Liver (tissue), 8 donors: ENCODE measurements at regions not wholly inside any gene's neighbourhood (a gene's known extent, or its start where the extent isn't known, plus 50 kb on each side); places are given as distances from the start of the nearest gene placed in this dataset.

Experiments used
- DNase-seq: peaks from one replicate; pipeline ENCODE4 v3.0.0-alpha.2; 2017; ENCODE audit warnings: low spot score
- H3K27ac ChIP-seq, 2 donors: one replicate each; pipeline ENCODE4 v1.7.0; 2013; ENCODE audit warnings: inconsistent platforms in 2 of 2, low read length in 2 of 2, control low read depth in 1 of 2, low read depth in 1 of 2, mild to moderate bottlenecking in 1 of 2
- H3K27me3 ChIP-seq, 4 donors: one replicate each; pipeline versions ENCODE4 v1.6.1 to v1.7.0; 2013; ENCODE audit warnings: low read length in 3 of 4, inconsistent platforms in 1 of 4, mild to moderate bottlenecking in 1 of 4, moderate library complexity in 1 of 4; ENCODE audit not compliant: control insufficient read depth in 4 of 4, insufficient read depth in 4 of 4
- H3K36me3 ChIP-seq, 4 donors: one replicate each; pipeline versions ENCODE4 v1.6.1 to v1.7.0; 2013; ENCODE audit warnings: low read length in 3 of 4, mild to moderate bottlenecking in 3 of 4, low read depth in 1 of 4, moderate library complexity in 1 of 4; ENCODE audit not compliant: control insufficient read depth in 4 of 4, insufficient read depth in 3 of 4
- H3K4me1 ChIP-seq, 4 donors: one replicate each; pipeline versions ENCODE4 v1.6.1 to v1.7.0; 2013; ENCODE audit warnings: low read length in 3 of 4, mild to moderate bottlenecking in 3 of 4, moderate library complexity in 1 of 4; ENCODE audit not compliant: control insufficient read depth in 4 of 4, insufficient read depth in 4 of 4
- H3K4me3 ChIP-seq, 3 donors: one replicate each; pipeline versions ENCODE4 v1.6.1 to v1.7.0; 2013; ENCODE audit warnings: low read length in 3 of 3, control low read depth in 1 of 3, low read depth in 1 of 3, mild to moderate bottlenecking in 1 of 3
- H3K9ac ChIP-seq, 2 donors: one replicate each; pipeline ENCODE4 v1.7.0; 2013; ENCODE audit warnings: low read length in 2 of 2, mild to moderate bottlenecking in 2 of 2, moderate library complexity in 2 of 2, control low read depth in 1 of 2, low read depth in 1 of 2
- H3K9me3 ChIP-seq, 4 donors: one replicate each; pipeline versions ENCODE4 v1.6.1 to v1.7.0; 2013; ENCODE audit warnings: low read length in 3 of 4; ENCODE audit not compliant: control insufficient read depth in 4 of 4
- EGR1 ChIP-seq, 2 donors: IDR thresholded peaks; 2 replicates each; pipeline ENCODE4 v1.6.1; 2016 to 2018; ENCODE audit warnings: antibody characterized with exemption in 2 of 2, low read depth in 2 of 2
- FOXA1 ChIP-seq: IDR thresholded peaks from 2 replicates; pipeline ENCODE4 v1.6.1; 2016; ENCODE audit warnings: antibody characterized with exemption
- FOXA2 ChIP-seq: IDR thresholded peaks from 2 replicates; pipeline ENCODE4 v1.6.1; 2016; ENCODE audit warnings: antibody characterized with exemption
- GABPA ChIP-seq, 2 donors: IDR thresholded peaks in 1 of 2; conservative IDR thresholded peaks in 1 of 2; 2 replicates each; pipeline ENCODE4 v1.6.1; 2016; ENCODE audit warnings: antibody characterized with exemption in 2 of 2, mild to moderate bottlenecking in 1 of 2, moderate library complexity in 1 of 2
- HNF4A ChIP-seq, 2 donors: conservative IDR thresholded peaks; 2 replicates each; pipeline ENCODE4 v1.6.1; 2016; ENCODE audit warnings: antibody characterized with exemption in 2 of 2, mild to moderate bottlenecking in 2 of 2
- HNF4G ChIP-seq: IDR thresholded peaks from 2 replicates; pipeline ENCODE4 v1.6.1; 2016; ENCODE audit warnings: antibody characterized with exemption
- JUND ChIP-seq, 2 donors: IDR thresholded peaks; 2 replicates each; pipeline ENCODE4 v1.6.1; 2016; ENCODE audit warnings: antibody characterized with exemption in 2 of 2
- NR2F2 ChIP-seq: IDR thresholded peaks from 2 replicates; pipeline ENCODE4 v1.6.1; 2016; ENCODE audit warnings: antibody characterized with exemption
- RAD21 ChIP-seq, 2 donors: IDR thresholded peaks; 2 replicates each; pipeline ENCODE4 v1.6.1; 2016; ENCODE audit warnings: antibody characterized with exemption in 2 of 2, mild to moderate bottlenecking in 2 of 2
- RXRA ChIP-seq, 2 donors: IDR thresholded peaks; 2 replicates each; pipeline ENCODE4 v1.6.1; 2017 to 2018; ENCODE audit warnings: antibody characterized with exemption in 2 of 2, mild to moderate bottlenecking in 1 of 2
- SP1 ChIP-seq: IDR thresholded peaks from 2 replicates; pipeline ENCODE4 v1.6.1; 2018; ENCODE audit warnings: antibody characterized with exemption, mild to moderate bottlenecking
- TAF1 ChIP-seq: conservative IDR thresholded peaks from 2 replicates; pipeline ENCODE4 v1.6.1; 2016; ENCODE audit warnings: antibody characterized with exemption, mild to moderate bottlenecking
- YY1 ChIP-seq: IDR thresholded peaks from 2 replicates; pipeline ENCODE4 v1.6.1; 2016; ENCODE audit warnings: antibody characterized with exemption, mild to moderate bottlenecking
- WGBS: extraction: QIAGEN DNeasy Blood & Tissue Kit; methylation state at CpG from one replicate; pipeline ENCODE4 v1.1.7; 2013; 5-methylcytosine and 5-hydroxymethylcytosine counted together
- TF ChIP-seq, protein P1 (sequence below): IDR thresholded peaks from 2 replicates; pipeline ENCODE4 v1.6.1; 2016; ENCODE audit warnings: antibody characterized with exemption
- TF ChIP-seq, protein P2 (sequence below): IDR thresholded peaks from 2 replicates; pipeline ENCODE4 v1.6.1; 2016; ENCODE audit warnings: antibody characterized with exemption
- TF ChIP-seq, protein P3 (sequence below): IDR thresholded peaks from 2 replicates; pipeline ENCODE4 v1.6.1; 2016; ENCODE audit warnings: antibody characterized with exemption
- TF ChIP-seq, protein P4 (sequence below): IDR thresholded peaks from 2 replicates; pipeline ENCODE4 v1.6.1; 2016; ENCODE audit warnings: antibody characterized with exemption, mild to moderate bottlenecking
- TF ChIP-seq, protein P5 (sequence below): fragments of 150-350 bp; IDR thresholded peaks from 2 replicates; pipeline ENCODE4 v1.5.1; 2017; ENCODE audit warnings: improper control_type of control experiment, low read depth, low read length; ENCODE audit not compliant: missing input control
- donor health status: healthy.
- donor health status: healthy.
- donor health status: healthy.
- donor health status: healthy.
- donor health status: healthy.

DNA sequence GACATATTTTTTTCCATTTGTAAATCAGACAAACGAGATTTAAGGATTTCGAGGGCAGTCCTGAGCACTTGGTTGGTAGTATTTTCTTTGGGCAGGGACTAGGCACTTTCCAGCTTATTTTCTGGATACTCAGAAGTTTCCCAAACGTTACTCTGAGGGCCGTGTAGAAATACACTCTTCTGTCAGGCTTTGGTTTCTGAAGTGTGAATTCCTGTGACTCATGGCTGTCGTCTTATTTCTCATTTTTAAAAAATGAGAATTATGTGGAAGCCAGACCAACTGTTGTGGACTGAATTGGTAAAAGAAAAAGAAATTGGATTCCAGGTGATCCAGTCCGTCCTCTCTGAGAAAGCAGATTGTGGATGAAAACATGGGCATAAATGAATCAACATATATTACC is 658.6 kb upstream of the FANCL start (continued):
- TF ChIP-seq, protein P1, sequence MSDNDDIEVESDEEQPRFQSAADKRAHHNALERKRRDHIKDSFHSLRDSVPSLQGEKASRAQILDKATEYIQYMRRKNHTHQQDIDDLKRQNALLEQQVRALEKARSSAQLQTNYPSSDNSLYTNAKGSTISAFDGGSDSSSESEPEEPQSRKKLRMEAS = no peak
- TF ChIP-seq SP1 (no peak), TAF1 (no peak), HNF4G (no peak), JUND (IDR thresholded peaks at IDR 0.05) (no peak), NR2F2 (no peak)
- TF ChIP-seq, protein P2, sequence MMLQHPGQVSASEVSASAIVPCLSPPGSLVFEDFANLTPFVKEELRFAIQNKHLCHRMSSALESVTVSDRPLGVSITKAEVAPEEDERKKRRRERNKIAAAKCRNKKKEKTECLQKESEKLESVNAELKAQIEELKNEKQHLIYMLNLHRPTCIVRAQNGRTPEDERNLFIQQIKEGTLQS = no peak

DNA sequence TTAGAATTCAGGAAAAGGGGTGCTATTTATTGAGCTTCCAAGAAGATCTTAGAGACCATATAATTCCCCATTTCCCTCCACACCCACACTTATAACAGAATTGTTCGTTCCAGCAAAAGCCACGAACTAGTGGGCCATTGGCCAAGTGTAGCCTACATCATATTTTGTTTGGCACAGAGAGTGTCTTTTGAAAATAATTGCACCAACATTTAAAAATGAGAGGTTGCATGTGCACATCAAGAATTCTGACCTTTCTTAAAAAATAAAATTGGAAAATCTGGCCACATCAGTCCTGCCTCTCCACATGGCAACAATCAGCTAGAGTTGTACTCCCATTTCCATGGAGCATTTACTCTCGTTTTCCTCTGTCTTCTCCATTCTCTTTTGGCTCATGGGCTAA is 655.5 kb upstream of the FANCL start:
- Histone ChIP-seq H3K27me3 (peaks cover 0 to 3% (median 0%) of the 10 kb centered on the region in 4 donors), H3K27ac (no peak overlapping the region), H3K36me3 (no peaks in the 10 kb centered on the region), H3K9me3 (no peaks in the 10 kb centered on the region), H3K4me1 (no peaks in the 10 kb centered on the region), H3K9ac (no peak overlapping the region), H3K4me3 (no peak overlapping the region)
- no peak for DNase-seq
- WGBS = 51% methylated on average over 3 of the region's 3 CpGs
- no peak for TF ChIP-seq HNF4A (conservative IDR thresholded peaks at IDR 0.05)
- TF ChIP-seq, protein P3, sequence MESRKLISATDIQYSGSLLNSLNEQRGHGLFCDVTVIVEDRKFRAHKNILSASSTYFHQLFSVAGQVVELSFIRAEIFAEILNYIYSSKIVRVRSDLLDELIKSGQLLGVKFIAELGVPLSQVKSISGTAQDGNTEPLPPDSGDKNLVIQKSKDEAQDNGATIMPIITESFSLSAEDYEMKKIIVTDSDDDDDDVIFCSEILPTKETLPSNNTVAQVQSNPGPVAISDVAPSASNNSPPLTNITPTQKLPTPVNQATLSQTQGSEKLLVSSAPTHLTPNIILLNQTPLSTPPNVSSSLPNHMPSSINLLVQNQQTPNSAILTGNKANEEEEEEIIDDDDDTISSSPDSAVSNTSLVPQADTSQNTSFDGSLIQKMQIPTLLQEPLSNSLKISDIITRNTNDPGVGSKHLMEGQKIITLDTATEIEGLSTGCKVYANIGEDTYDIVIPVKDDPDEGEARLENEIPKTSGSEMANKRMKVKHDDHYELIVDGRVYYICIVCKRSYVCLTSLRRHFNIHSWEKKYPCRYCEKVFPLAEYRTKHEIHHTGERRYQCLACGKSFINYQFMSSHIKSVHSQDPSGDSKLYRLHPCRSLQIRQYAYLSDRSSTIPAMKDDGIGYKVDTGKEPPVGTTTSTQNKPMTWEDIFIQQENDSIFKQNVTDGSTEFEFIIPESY = no peak
- TF ChIP-seq GABPA (IDR thresholded peaks at IDR 0.05 in 1 of 2, conservative IDR thresholded peaks at IDR 0.05 in 1 of 2) = no peak
- TF ChIP-seq RXRA (IDR thresholded peaks at IDR 0.05) = no peak
- TF ChIP-seq, protein P4, sequence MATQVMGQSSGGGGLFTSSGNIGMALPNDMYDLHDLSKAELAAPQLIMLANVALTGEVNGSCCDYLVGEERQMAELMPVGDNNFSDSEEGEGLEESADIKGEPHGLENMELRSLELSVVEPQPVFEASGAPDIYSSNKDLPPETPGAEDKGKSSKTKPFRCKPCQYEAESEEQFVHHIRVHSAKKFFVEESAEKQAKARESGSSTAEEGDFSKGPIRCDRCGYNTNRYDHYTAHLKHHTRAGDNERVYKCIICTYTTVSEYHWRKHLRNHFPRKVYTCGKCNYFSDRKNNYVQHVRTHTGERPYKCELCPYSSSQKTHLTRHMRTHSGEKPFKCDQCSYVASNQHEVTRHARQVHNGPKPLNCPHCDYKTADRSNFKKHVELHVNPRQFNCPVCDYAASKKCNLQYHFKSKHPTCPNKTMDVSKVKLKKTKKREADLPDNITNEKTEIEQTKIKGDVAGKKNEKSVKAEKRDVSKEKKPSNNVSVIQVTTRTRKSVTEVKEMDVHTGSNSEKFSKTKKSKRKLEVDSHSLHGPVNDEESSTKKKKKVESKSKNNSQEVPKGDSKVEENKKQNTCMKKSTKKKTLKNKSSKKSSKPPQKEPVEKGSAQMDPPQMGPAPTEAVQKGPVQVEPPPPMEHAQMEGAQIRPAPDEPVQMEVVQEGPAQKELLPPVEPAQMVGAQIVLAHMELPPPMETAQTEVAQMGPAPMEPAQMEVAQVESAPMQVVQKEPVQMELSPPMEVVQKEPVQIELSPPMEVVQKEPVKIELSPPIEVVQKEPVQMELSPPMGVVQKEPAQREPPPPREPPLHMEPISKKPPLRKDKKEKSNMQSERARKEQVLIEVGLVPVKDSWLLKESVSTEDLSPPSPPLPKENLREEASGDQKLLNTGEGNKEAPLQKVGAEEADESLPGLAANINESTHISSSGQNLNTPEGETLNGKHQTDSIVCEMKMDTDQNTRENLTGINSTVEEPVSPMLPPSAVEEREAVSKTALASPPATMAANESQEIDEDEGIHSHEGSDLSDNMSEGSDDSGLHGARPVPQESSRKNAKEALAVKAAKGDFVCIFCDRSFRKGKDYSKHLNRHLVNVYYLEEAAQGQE = no peak
- TF ChIP-seq, protein P5, sequence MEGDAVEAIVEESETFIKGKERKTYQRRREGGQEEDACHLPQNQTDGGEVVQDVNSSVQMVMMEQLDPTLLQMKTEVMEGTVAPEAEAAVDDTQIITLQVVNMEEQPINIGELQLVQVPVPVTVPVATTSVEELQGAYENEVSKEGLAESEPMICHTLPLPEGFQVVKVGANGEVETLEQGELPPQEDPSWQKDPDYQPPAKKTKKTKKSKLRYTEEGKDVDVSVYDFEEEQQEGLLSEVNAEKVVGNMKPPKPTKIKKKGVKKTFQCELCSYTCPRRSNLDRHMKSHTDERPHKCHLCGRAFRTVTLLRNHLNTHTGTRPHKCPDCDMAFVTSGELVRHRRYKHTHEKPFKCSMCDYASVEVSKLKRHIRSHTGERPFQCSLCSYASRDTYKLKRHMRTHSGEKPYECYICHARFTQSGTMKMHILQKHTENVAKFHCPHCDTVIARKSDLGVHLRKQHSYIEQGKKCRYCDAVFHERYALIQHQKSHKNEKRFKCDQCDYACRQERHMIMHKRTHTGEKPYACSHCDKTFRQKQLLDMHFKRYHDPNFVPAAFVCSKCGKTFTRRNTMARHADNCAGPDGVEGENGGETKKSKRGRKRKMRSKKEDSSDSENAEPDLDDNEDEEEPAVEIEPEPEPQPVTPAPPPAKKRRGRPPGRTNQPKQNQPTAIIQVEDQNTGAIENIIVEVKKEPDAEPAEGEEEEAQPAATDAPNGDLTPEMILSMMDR = no peak
- no peak for TF ChIP-seq FOXA1
- TF ChIP-seq, protein P2 = no peak
- no peak for TF ChIP-seq YY1
- TF ChIP-seq FOXA2 = no peak
- no peak for TF ChIP-seq HNF4G
- TF ChIP-seq SP1 = no peak
- TF ChIP-seq, protein P1 = no peak
- no peak for TF ChIP-seq TAF1
- no peak for TF ChIP-seq EGR1 (IDR thresholded peaks at IDR 0.05; ENCODE audit: low read depth in 2 of 2)
- no peak for TF ChIP-seq JUND (IDR thresholded peaks at IDR 0.05)
- no peak for TF ChIP-seq RAD21 (IDR thresholded peaks at IDR 0.05)
- TF ChIP-seq NR2F2 = no peak
